ENCODE measurements at regions not wholly inside any gene's neighbourhood (a gene's known extent, or its start where the extent isn't known, plus 50 kb on each side); places are given as distances from the start of the nearest gene placed in this dataset.

- Mint-ChIP-seq H3K36me3 (no peaks in the 10 kb centered on the region), H3K4me1 (no peaks in the 10 kb centered on the region), H3K4me3 (no peak overlapping the region), H3K9me3 (peaks cover 0 to 5% (median 0%) of the 10 kb centered on the region in 7 donors), H3K27ac (no peak overlapping the region), H3K27me3 (peaks cover 13% of the 10 kb centered on the region)
- Histone ChIP-seq H3K36me3 (ENCODE audit: control insufficient read depth, insufficient read depth, low read length) (no peaks in the 10 kb centered on the region), H3K27me3 (ENCODE audit: control insufficient read depth, insufficient read depth, low read length) (no peaks in the 10 kb centered on the region), H3K9me3 (ENCODE audit: control insufficient read depth in 2 of 2, low read length in 2 of 2) (no peaks in the 10 kb centered on the region), H3K4me1 (ENCODE audit: control insufficient read depth, insufficient read depth, low read length, poor library complexity, severe bottlenecking) (no peaks in the 10 kb centered on the region), H3K27ac (ENCODE audit: insufficient read depth, low read length, poor library complexity, severe bottlenecking) (no peak overlapping the region), H3K4me3 (ENCODE audit: low read depth, low read length) (no peak overlapping the region)
- ATAC-seq (ENCODE audit: low read depth in 2 of 2) (no peak), DNase-seq (no peak)
Measured at GRCh38 chr20:23246717-23247664, 103.6 kb upstream of the NXT1 start.

GRCh38 chr20:23245553-23246181, 104.9 kb upstream of the NXT1 start:
- no peaks in the 10 kb centered on the region for H3K36me3 Mint-ChIP-seq
- no peaks in the 10 kb centered on the region for H3K4me1 Mint-ChIP-seq
- no peak overlapping the region for H3K4me3 ChIP-seq (ENCODE audit: low read depth, low read length)
- H3K27ac ChIP-seq (ENCODE audit: insufficient read depth, low read length, poor library complexity, severe bottlenecking): no peak overlapping the region
- H3K36me3 ChIP-seq (ENCODE audit: control insufficient read depth, insufficient read depth, low read length): no peaks in the 10 kb centered on the region
- no peak for ATAC-seq (ENCODE audit: low read depth in 2 of 2)
- peak in 1 of 3 donors; percentile 30 for DNase-seq
- no peak overlapping the region for H3K27ac Mint-ChIP-seq
- H3K9me3 Mint-ChIP-seq: peaks cover 0 to 5% (median 0%) of the 10 kb centered on the region in 7 donors
- H3K27me3 Mint-ChIP-seq: peaks cover 13% of the 10 kb centered on the region
- H3K9me3 ChIP-seq (ENCODE audit: control insufficient read depth in 2 of 2, low read length in 2 of 2): no peaks in the 10 kb centered on the region
- no peaks in the 10 kb centered on the region for H3K27me3 ChIP-seq (ENCODE audit: control insufficient read depth, insufficient read depth, low read length)
- no peak overlapping the region for H3K4me3 Mint-ChIP-seq
- no peaks in the 10 kb centered on the region for H3K4me1 ChIP-seq (ENCODE audit: control insufficient read depth, insufficient read depth, low read length, poor library complexity, severe bottlenecking)

- no peaks in the 10 kb centered on the region for H3K4me1 Mint-ChIP-seq
- H3K36me3 ChIP-seq (ENCODE audit: control insufficient read depth, insufficient read depth, low read length): no peaks in the 10 kb centered on the region
- no peak for DNase-seq
- H3K27me3 Mint-ChIP-seq: peaks cover 11% of the 10 kb centered on the region
- no peak overlapping the region for H3K27ac ChIP-seq (ENCODE audit: insufficient read depth, low read length, poor library complexity, severe bottlenecking)
- no peak for ATAC-seq (ENCODE audit: low read depth in 2 of 2)
- no peaks in the 10 kb centered on the region for H3K36me3 Mint-ChIP-seq
- no peaks in the 10 kb centered on the region for H3K9me3 ChIP-seq (ENCODE audit: control insufficient read depth in 2 of 2, low read length in 2 of 2)
- no peak overlapping the region for H3K4me3 ChIP-seq (ENCODE audit: low read depth, low read length)
- H3K4me1 ChIP-seq (ENCODE audit: control insufficient read depth, insufficient read depth, low read length, poor library complexity, severe bottlenecking): no peaks in the 10 kb centered on the region
- H3K9me3 Mint-ChIP-seq: peaks cover 0 to 5% (median 0%) of the 10 kb centered on the region in 7 donors
- no peak overlapping the region for H3K4me3 Mint-ChIP-seq
- H3K27me3 ChIP-seq (ENCODE audit: control insufficient read depth, insufficient read depth, low read length): no peaks in the 10 kb centered on the region
- H3K27ac Mint-ChIP-seq: no peak overlapping the region
Measured at GRCh38 chr20:23244916-23245552, 105.6 kb upstream of the NXT1 start.

- H3K4me3 Mint-ChIP-seq: no peak overlapping the region
- no peaks in the 10 kb centered on the region for H3K4me1 Mint-ChIP-seq
- Histone ChIP-seq H3K4me3 (ENCODE audit: low read depth, low read length) (no peak overlapping the region), H3K36me3 (ENCODE audit: control insufficient read depth, insufficient read depth, low read length) (no peaks in the 10 kb centered on the region), H3K9me3 (ENCODE audit: control insufficient read depth in 2 of 2, low read length in 2 of 2) (no peaks in the 10 kb centered on the region), H3K4me1 (ENCODE audit: control insufficient read depth, insufficient read depth, low read length, poor library complexity, severe bottlenecking) (no peaks in the 10 kb centered on the region), H3K27ac (ENCODE audit: insufficient read depth, low read length, poor library complexity, severe bottlenecking) (no peak overlapping the region), H3K27me3 (ENCODE audit: control insufficient read depth, insufficient read depth, low read length) (no peaks in the 10 kb centered on the region)
- H3K27me3 Mint-ChIP-seq: peaks cover 5% of the 10 kb centered on the region
- ATAC-seq (ENCODE audit: low read depth in 2 of 2): no peak
- DNase-seq: no peak
- peaks cover 0 to 7% (median under 1%) of the 10 kb centered on the region in 7 donors for H3K9me3 Mint-ChIP-seq
- no peak overlapping the region for H3K27ac Mint-ChIP-seq
- no peaks in the 10 kb centered on the region for H3K36me3 Mint-ChIP-seq
Measured at GRCh38 chr20:23244156-23244915, 106.3 kb upstream of the NXT1 start.

GRCh38 chr20:23243791-23244155, 106.8 kb upstream of the NXT1 start:
- H3K27ac Mint-ChIP-seq: no peak overlapping the region
- Histone ChIP-seq H3K4me3 (ENCODE audit: low read depth, low read length) (no peak overlapping the region), H3K27ac (ENCODE audit: insufficient read depth, low read length, poor library complexity, severe bottlenecking) (no peak overlapping the region), H3K27me3 (ENCODE audit: control insufficient read depth, insufficient read depth, low read length) (no peaks in the 10 kb centered on the region), H3K9me3 (ENCODE audit: control insufficient read depth in 2 of 2, low read length in 2 of 2) (no peaks in the 10 kb centered on the region), H3K4me1 (ENCODE audit: control insufficient read depth, insufficient read depth, low read length, poor library complexity, severe bottlenecking) (no peaks in the 10 kb centered on the region), H3K36me3 (ENCODE audit: control insufficient read depth, insufficient read depth, low read length) (no peaks in the 10 kb centered on the region)
- H3K27me3 Mint-ChIP-seq: peaks cover 10% of the 10 kb centered on the region
- no peaks in the 10 kb centered on the region for H3K4me1 Mint-ChIP-seq
- no peak overlapping the region for H3K4me3 Mint-ChIP-seq
- H3K9me3 Mint-ChIP-seq: peaks cover 0 to 13% (median 3%) of the 10 kb centered on the region in 7 donors
- DNase-seq (no peak), ATAC-seq (ENCODE audit: low read depth in 2 of 2) (no peak)
- H3K36me3 Mint-ChIP-seq: no peaks in the 10 kb centered on the region

GRCh38 chr20:23242556-23243180, 107.9 kb upstream of the NXT1 start:
- Histone ChIP-seq H3K36me3 (ENCODE audit: control insufficient read depth, insufficient read depth, low read length) (no peaks in the 10 kb centered on the region), H3K27me3 (ENCODE audit: control insufficient read depth, insufficient read depth, low read length) (no peaks in the 10 kb centered on the region), H3K9me3 (ENCODE audit: control insufficient read depth in 2 of 2, low read length in 2 of 2) (no peaks in the 10 kb centered on the region), H3K4me1 (ENCODE audit: control insufficient read depth, insufficient read depth, low read length, poor library complexity, severe bottlenecking) (no peaks in the 10 kb centered on the region), H3K4me3 (ENCODE audit: low read depth, low read length) (no peak overlapping the region), H3K27ac (ENCODE audit: insufficient read depth, low read length, poor library complexity, severe bottlenecking) (no peak overlapping the region)
- peaks cover 10% of the 10 kb centered on the region for H3K27me3 Mint-ChIP-seq
- peaks cover 0 to 19% (median 3%) of the 10 kb centered on the region in 7 donors for H3K9me3 Mint-ChIP-seq
- no peak overlapping the region for H3K27ac Mint-ChIP-seq
- ATAC-seq (ENCODE audit: low read depth in 2 of 2): no peak
- H3K36me3 Mint-ChIP-seq: no peaks in the 10 kb centered on the region
- DNase-seq: no peak
- H3K4me3 Mint-ChIP-seq: no peak overlapping the region
- H3K4me1 Mint-ChIP-seq: no peaks in the 10 kb centered on the region

- no peaks in the 10 kb centered on the region for H3K36me3 ChIP-seq (ENCODE audit: control insufficient read depth, insufficient read depth, low read length)
- Mint-ChIP-seq H3K9me3 (peaks cover 0 to 19% (median 3%) of the 10 kb centered on the region in 7 donors), H3K27ac (no peak overlapping the region)
Measured at GRCh38 chr20:23242104-23242503, 108.5 kb upstream of the NXT1 start.

More at GRCh38 chr20:23242104-23242503, 108.5 kb upstream of the NXT1 start:
- H3K36me3 Mint-ChIP-seq: no peaks in the 10 kb centered on the region
- H3K4me1 ChIP-seq (ENCODE audit: control insufficient read depth, insufficient read depth, low read length, poor library complexity, severe bottlenecking): no peaks in the 10 kb centered on the region
- ATAC-seq (ENCODE audit: low read depth in 2 of 2) (no peak), DNase-seq (no peak)
- H3K27me3 Mint-ChIP-seq: peaks cover 9% of the 10 kb centered on the region
- no peaks in the 10 kb centered on the region for H3K27me3 ChIP-seq (ENCODE audit: control insufficient read depth, insufficient read depth, low read length)
- H3K27ac ChIP-seq (ENCODE audit: insufficient read depth, low read length, poor library complexity, severe bottlenecking): no peak overlapping the region
- no peaks in the 10 kb centered on the region for H3K4me1 Mint-ChIP-seq
- no peak overlapping the region for H3K4me3 ChIP-seq (ENCODE audit: low read depth, low read length)
- no peak overlapping the region for H3K4me3 Mint-ChIP-seq
- H3K9me3 ChIP-seq (ENCODE audit: control insufficient read depth in 2 of 2, low read length in 2 of 2): no peaks in the 10 kb centered on the region

Measured in CD4-positive, CD25-positive, alpha-beta regulatory T cell (primary cell).